OCI-LY1 (cell line): ENCODE measurements at regions not wholly inside any gene's neighbourhood (a gene's known extent, or its start where the extent isn't known, plus 50 kb on each side); places are given as distances from the start of the nearest gene placed in this dataset.

Source experiments
- H2AFZ ChIP-seq: fragments of 200-600 bp; sonication (generic), shearing (Covaris generic); 2 replicates; pipeline ENCODE4 v1.6.0; 2014; ENCODE audit warnings: antibody characterized with exemption, mild to moderate bottlenecking, low read length
- H3F3A ChIP-seq: fragments of 200-600 bp; sonication (generic), shearing (Covaris generic); 2 replicates; pipeline ENCODE4 v1.6.0; 2014; ENCODE audit warnings: mild to moderate bottlenecking, antibody characterized with exemption, low read length, moderate library complexity; ENCODE audit not compliant: insufficient read depth
- H3K27ac ChIP-seq: fragments of 200-600 bp; sonication (generic); 2 replicates; pipeline ENCODE4 v1.5.1; 2014; ENCODE audit warnings: low read length, mixed run types, mild to moderate bottlenecking, low read depth; ENCODE audit not compliant: poor library complexity, severe bottlenecking
- H3K27me3 ChIP-seq: fragments of 200-600 bp; sonication (generic); 2 replicates; pipeline ENCODE4 v1.6.0; 2014; ENCODE audit warnings: antibody characterized with exemption, mild to moderate bottlenecking, low read length, moderate library complexity; ENCODE audit not compliant: insufficient read depth
- H3K36me3 ChIP-seq: fragments of 200-600 bp; sonication (generic); 2 replicates; pipeline ENCODE4 v1.6.1; 2014; ENCODE audit warnings: mild to moderate bottlenecking, antibody characterized with exemption, low read length, moderate library complexity, mixed read lengths; ENCODE audit not compliant: insufficient read depth
- H3K4me1 ChIP-seq: fragments of 200-600 bp; sonication (generic); 2 replicates; pipeline ENCODE4 v1.5.1; 2014; ENCODE audit warnings: mild to moderate bottlenecking, low read length, moderate library complexity; ENCODE audit not compliant: insufficient read depth, severe bottlenecking
- H3K4me2 ChIP-seq: fragments of 200-600 bp; sonication (generic), shearing (Covaris generic); 2 replicates; pipeline ENCODE4 v1.6.1; 2014; ENCODE audit warnings: low read length
- H3K4me3 ChIP-seq: fragments of 200-600 bp; sonication (generic); 2 replicates; pipeline ENCODE4 v1.5.1; 2014; ENCODE audit warnings: low read length, low read depth, mild to moderate bottlenecking, mixed read lengths; ENCODE audit not compliant: poor library complexity, severe bottlenecking
- H3K79me2 ChIP-seq: fragments of 200-600 bp; shearing (Covaris generic); 2 replicates; pipeline ENCODE4 v1.6.1; 2016; ENCODE audit warnings: mixed run types, low read length, mixed read lengths; ENCODE audit not compliant: insufficient read depth
- H3K9ac ChIP-seq: fragments of 200-600 bp; sonication (generic), shearing (Covaris generic); 2 replicates; pipeline ENCODE4 v1.6.1; 2014; ENCODE audit warnings: mild to moderate bottlenecking, low read length, mixed read lengths
- H3K9me2 ChIP-seq: fragments of 200-600 bp; sonication (generic), shearing (Covaris generic); 2 replicates; pipeline ENCODE4 v1.6.1; 2014; ENCODE audit warnings: low read depth, mild to moderate bottlenecking, low read length, mixed read lengths
- H3K9me3 ChIP-seq: fragments of 200-600 bp; shearing (Covaris generic); 2 replicates; pipeline ENCODE4 v1.6.1; 2014; ENCODE audit warnings: low read length, mixed read lengths
- H4K20me1 ChIP-seq: fragments of 200-600 bp; sonication (generic), shearing (Covaris generic); 2 replicates; pipeline ENCODE4 v1.6.0; 2016; ENCODE audit warnings: mild to moderate bottlenecking, low read length; ENCODE audit not compliant: insufficient read depth
- EZH2 ChIP-seq: fragments of 200-600 bp; sonication (generic), shearing (Covaris generic); IDR thresholded peaks from 2 replicates; pipeline ENCODE4 v1.8.0; 2017; ENCODE audit warnings: borderline replicate concordance, mixed run types, mild to moderate bottlenecking, antibody characterized with exemption, low read length, moderate library complexity, mixed read lengths
- TF ChIP-seq, protein P1 (sequence below): fragments of 200-600 bp; sonication (generic), shearing (Covaris generic); IDR thresholded peaks from 2 replicates; pipeline ENCODE4 v1.5.1; 2017; ENCODE audit warnings: mild to moderate bottlenecking, antibody characterized with exemption, low read length, moderate library complexity, mixed read lengths

DNA sequence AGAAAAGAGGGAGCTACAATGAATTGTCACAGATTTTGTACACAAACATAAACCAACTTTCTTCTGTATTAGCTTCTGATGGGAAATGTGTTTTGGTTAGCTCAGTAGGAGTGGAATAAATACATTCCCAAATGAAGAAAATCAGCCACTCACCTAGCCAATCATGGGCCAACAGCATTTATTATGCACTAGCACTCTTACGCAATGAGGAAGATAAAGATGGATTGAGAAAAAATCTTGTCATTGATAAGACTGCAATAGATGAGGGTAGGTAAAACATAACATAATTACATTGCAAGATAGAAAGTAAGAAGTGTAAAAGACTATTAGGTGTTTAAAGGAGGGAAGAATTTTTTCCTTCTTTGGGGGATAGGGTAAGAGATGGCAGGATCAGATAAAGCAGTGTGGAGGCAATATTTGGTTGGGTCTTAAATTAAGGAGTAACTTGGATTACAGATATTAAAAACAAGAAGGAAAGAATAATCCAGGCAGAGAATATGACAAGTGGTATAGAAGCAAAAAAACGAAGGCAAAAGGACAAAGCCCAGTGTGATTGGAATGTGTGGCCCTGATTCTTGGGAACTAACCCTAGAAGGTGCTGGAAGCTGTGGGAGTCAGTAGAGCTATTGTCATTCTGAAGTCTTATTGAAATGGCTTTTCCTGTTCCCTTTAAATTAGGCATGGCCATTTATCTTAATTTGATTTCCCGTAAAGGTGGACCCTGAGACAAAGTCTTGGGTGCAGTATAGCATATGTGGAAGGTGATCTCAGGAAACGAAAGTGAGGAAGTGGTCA is 208.4 kb upstream of the MEX3C start:
- Histone ChIP-seq H3K4me1 (no peaks in the 10 kb centered on the region), H3K9ac (no peak overlapping the region), H3K4me3 (no peak overlapping the region), H4K20me1 (no peaks in the 10 kb centered on the region), H3K27ac (no peak overlapping the region), H3K27me3 (no peaks in the 10 kb centered on the region), H3K4me2 (no peak overlapping the region), H3K79me2 (no peaks in the 10 kb centered on the region), H2AFZ (no peak overlapping the region), H3F3A (no peaks in the 10 kb centered on the region), H3K9me3 (no peaks in the 10 kb centered on the region), H3K36me3 (no peaks in the 10 kb centered on the region), H3K9me2 (no peaks in the 10 kb centered on the region)
- TF ChIP-seq, protein P1, sequence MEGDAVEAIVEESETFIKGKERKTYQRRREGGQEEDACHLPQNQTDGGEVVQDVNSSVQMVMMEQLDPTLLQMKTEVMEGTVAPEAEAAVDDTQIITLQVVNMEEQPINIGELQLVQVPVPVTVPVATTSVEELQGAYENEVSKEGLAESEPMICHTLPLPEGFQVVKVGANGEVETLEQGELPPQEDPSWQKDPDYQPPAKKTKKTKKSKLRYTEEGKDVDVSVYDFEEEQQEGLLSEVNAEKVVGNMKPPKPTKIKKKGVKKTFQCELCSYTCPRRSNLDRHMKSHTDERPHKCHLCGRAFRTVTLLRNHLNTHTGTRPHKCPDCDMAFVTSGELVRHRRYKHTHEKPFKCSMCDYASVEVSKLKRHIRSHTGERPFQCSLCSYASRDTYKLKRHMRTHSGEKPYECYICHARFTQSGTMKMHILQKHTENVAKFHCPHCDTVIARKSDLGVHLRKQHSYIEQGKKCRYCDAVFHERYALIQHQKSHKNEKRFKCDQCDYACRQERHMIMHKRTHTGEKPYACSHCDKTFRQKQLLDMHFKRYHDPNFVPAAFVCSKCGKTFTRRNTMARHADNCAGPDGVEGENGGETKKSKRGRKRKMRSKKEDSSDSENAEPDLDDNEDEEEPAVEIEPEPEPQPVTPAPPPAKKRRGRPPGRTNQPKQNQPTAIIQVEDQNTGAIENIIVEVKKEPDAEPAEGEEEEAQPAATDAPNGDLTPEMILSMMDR: no peak
- no peak for TF ChIP-seq EZH2

DNA sequence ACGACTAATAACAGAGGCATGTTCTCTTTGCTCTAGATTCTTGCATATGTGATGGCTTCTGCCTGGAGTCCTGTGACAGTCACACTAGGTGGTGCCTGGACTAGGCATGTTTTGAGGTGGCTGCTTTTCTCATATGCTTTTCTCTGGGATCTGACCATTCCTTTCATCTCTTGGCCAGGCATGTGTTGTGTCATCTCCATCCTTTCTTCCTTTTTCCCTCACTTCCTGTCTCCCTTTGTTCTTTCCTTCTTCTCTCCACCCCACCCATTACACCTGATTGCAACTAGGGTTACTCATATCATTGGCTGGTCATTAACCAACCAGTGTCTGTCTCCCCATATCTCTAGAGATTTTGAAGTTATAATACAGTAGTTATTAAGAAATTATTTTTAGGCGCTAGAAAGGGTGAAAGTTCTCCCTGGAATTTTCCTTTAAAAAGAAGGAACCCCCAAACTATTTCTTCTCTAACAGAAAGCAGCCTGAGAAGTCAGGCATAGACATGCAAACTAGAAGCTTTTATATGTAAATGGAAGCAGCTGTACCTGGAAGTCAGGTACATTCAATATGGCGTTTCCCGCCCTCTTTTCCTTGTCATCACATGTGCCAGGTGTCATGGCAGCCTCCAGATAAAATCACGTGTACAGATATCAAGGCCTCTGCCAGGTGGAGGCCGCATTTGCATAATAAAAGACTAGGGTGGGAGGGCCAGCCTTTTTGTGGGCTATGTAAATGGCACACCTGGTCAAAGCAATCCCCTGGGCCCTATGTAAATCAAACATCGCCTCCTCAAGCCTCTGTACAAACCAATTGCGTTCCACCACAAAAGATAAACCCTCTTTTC is 220.4 kb upstream of the MEX3C start:
- H3K27ac ChIP-seq: no peak overlapping the region
- no peak for TF ChIP-seq EZH2
- TF ChIP-seq, protein P1: no peak
- H3K36me3 ChIP-seq: no peaks in the 10 kb centered on the region
- H3K9me3 ChIP-seq: no peaks in the 10 kb centered on the region
- H3K4me2 ChIP-seq: no peak overlapping the region
- no peaks in the 10 kb centered on the region for H3K9me2 ChIP-seq
- no peaks in the 10 kb centered on the region for H4K20me1 ChIP-seq
- no peaks in the 10 kb centered on the region for H3K27me3 ChIP-seq
- peaks cover 5% of the 10 kb centered on the region for H3K4me1 ChIP-seq
- no peak overlapping the region for H2AFZ ChIP-seq
- no peak overlapping the region for H3K4me3 ChIP-seq
- H3K9ac ChIP-seq: no peak overlapping the region
- no peaks in the 10 kb centered on the region for H3K79me2 ChIP-seq
- no peaks in the 10 kb centered on the region for H3F3A ChIP-seq

DNA sequence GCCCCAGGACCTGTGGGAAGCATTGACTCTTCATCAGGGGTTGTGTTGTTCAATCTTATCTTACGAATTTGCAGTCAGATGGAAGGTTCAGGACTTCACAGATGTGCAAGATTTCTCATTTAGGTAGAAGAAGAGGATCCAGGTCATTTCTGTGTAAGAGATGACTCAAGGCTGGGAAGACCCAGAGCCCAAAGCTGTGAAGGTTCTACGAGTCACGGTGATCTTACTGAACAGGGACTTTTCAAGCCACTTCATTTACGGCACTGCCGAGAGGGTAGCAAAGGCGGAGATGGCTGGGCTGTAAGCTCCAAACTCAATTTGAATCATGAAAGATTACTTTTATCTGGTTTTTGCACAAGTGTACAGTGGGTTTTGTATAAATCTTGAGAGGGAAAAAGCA is 228.0 kb upstream of the MEX3C start:
- H2AFZ ChIP-seq: no peak overlapping the region
- no peak overlapping the region for H3K9ac ChIP-seq
- no peaks in the 10 kb centered on the region for H3K9me3 ChIP-seq
- H3K27me3 ChIP-seq: peaks cover 10% of the 10 kb centered on the region
- H3K4me1 ChIP-seq: no peaks in the 10 kb centered on the region
- no peaks in the 10 kb centered on the region for H3K9me2 ChIP-seq
- H3K36me3 ChIP-seq: no peaks in the 10 kb centered on the region
- no peaks in the 10 kb centered on the region for H3K79me2 ChIP-seq
- H3K27ac ChIP-seq: no peak overlapping the region
- no peaks in the 10 kb centered on the region for H3F3A ChIP-seq
- no peak overlapping the region for H3K4me3 ChIP-seq
- H4K20me1 ChIP-seq: no peaks in the 10 kb centered on the region
- no peak overlapping the region for H3K4me2 ChIP-seq
- no peak for TF ChIP-seq EZH2
- TF ChIP-seq, protein P1: no peak
